ENCODE measurements at regions not wholly inside any gene's neighbourhood (a gene's known extent, or its start where the extent isn't known, plus 50 kb on each side); places are given as distances from the start of the nearest gene placed in this dataset.

DNA sequence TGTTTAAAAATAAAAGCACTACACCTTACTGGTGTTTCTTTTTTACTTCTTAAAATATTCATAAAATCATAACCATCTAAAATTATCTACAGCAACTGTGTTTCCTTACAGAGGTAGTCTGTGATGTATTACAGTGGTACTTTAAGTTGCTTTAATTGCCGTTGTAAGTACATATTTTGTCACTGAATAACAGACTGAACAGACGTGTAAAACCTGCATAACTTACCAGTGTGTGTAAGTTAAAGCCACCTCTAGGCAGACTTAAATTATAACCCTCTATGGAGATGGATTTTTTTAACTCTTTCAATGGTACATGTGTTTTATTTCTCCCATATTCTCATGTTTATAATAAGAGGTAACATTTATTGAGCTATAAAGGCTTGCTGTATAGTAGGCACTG lies 166.8 kb downstream of the NR4A2 start:
- TF ChIP-seq POLR2A (IDR thresholded peaks at IDR 0.05) (no peak), CTCF (IDR thresholded peaks at IDR 0.05) (no peak)
